Left ventricle myocardium inferior (tissue), 1 donor: ENCODE measurements at regions not wholly inside any gene's neighbourhood (a gene's known extent, or its start where the extent isn't known, plus 50 kb on each side); places are given as distances from the start of the nearest gene placed in this dataset.

Experiments
- DNase-seq: peaks from one replicate; pipeline ENCODE4 v3.0.0-alpha.2; 2020
- H3K27ac ChIP-seq: fragments of 200-600 bp; replicated peaks from 2 replicates; pipeline ENCODE4 v1.8.0; 2021
- H3K27me3 ChIP-seq: fragments of 200-600 bp; 2 replicates; pipeline ENCODE4 v1.8.0; 2021; ENCODE audit warnings: low read depth
- H3K36me3 ChIP-seq: fragments of 200-600 bp; 2 replicates; pipeline ENCODE4 v1.8.0; 2021
- H3K4me1 ChIP-seq: fragments of 200-600 bp; 2 replicates; pipeline ENCODE4 v1.8.0; 2021
- H3K4me3 ChIP-seq: fragments of 200-600 bp; 2 replicates; pipeline ENCODE4 v1.8.0; 2021; ENCODE audit warnings: mild to moderate bottlenecking, moderate library complexity
- H3K9me3 ChIP-seq: fragments of 200-600 bp; replicated peaks from 2 replicates; pipeline ENCODE4 v1.8.0; 2021
- CTCF ChIP-seq: fragments of 200-600 bp; IDR thresholded peaks from 2 replicates; pipeline ENCODE4 v1.8.0; 2021; ENCODE audit warnings: antibody characterized with exemption, mild to moderate bottlenecking, borderline replicate concordance
- intact Hi-C: fragments of 100-400 bp; cut with micrococcal nuclease; formaldehyde crosslinking; loops from one replicate; pipeline ENCODE4 v1.11.0; 2022
- donor health status: DM: no; HTN: yes; CAD: no; lungs with severe emphysema.

GRCh38 chr16:61179561-61179960 lies 856.7 kb downstream of the CDH8 start:
- Histone ChIP-seq H3K4me1 (no peaks in the 10 kb centered on the region), H3K4me3 (no peak overlapping the region), H3K36me3 (no peaks in the 10 kb centered on the region), H3K27me3 (no peaks in the 10 kb centered on the region), H3K27ac (no peak overlapping the region), H3K9me3 (no peaks in the 10 kb centered on the region)
- TF ChIP-seq CTCF: no peak
- intact Hi-C loops: no loop called here
- no peak for DNase-seq

- Histone ChIP-seq H3K36me3 (no peaks in the 10 kb centered on the region), H3K4me3 (no peak overlapping the region), H3K27me3 (no peaks in the 10 kb centered on the region), H3K27ac (no peak overlapping the region), H3K9me3 (peaks cover 11% of the 10 kb centered on the region), H3K4me1 (no peaks in the 10 kb centered on the region)
- no peak for DNase-seq
- TF ChIP-seq CTCF: no peak
- intact Hi-C loops: no loop called here
Observed at GRCh38 chr16:61165797-61166196, 870.4 kb downstream of the CDH8 start.

GRCh38 chr16:61150351-61150750 lies 885.9 kb downstream of the CDH8 start:
- no peak for TF ChIP-seq CTCF
- DNase-seq: no peak
- no peaks in the 10 kb centered on the region for H3K4me1 ChIP-seq
- intact Hi-C loops: no loop called here
- no peaks in the 10 kb centered on the region for H3K27me3 ChIP-seq
- no peak overlapping the region for H3K27ac ChIP-seq
- H3K36me3 ChIP-seq: no peaks in the 10 kb centered on the region
- H3K9me3 ChIP-seq: peaks cover 11% of the 10 kb centered on the region
- no peak overlapping the region for H3K4me3 ChIP-seq

- Histone ChIP-seq H3K4me1 (no peaks in the 10 kb centered on the region), H3K36me3 (no peaks in the 10 kb centered on the region), H3K27ac (no peak overlapping the region), H3K4me3 (no peak overlapping the region), H3K27me3 (no peaks in the 10 kb centered on the region), H3K9me3 (peaks cover 6% of the 10 kb centered on the region)
- intact Hi-C loops: no loop called here
- no peak for DNase-seq
- TF ChIP-seq CTCF: no peak
Observed at GRCh38 chr16:61149709-61150108, 886.5 kb downstream of the CDH8 start.

GRCh38 chr16:61148930-61149329 lies 887.3 kb downstream of the CDH8 start:
- no peak for DNase-seq
- intact Hi-C loops: no loop called here
- H3K36me3 ChIP-seq: no peaks in the 10 kb centered on the region
- no peaks in the 10 kb centered on the region for H3K27me3 ChIP-seq
- no peak for TF ChIP-seq CTCF
- H3K9me3 ChIP-seq: peaks cover 3% of the 10 kb centered on the region
- H3K4me1 ChIP-seq: no peaks in the 10 kb centered on the region
- no peak overlapping the region for H3K4me3 ChIP-seq
- H3K27ac ChIP-seq: no peak overlapping the region

GRCh38 chr16:61146429-61146828 lies 889.8 kb downstream of the CDH8 start:
- Histone ChIP-seq H3K4me3 (no peak overlapping the region), H3K27ac (no peak overlapping the region), H3K36me3 (no peaks in the 10 kb centered on the region), H3K9me3 (peaks cover 12% of the 10 kb centered on the region), H3K4me1 (no peaks in the 10 kb centered on the region), H3K27me3 (no peaks in the 10 kb centered on the region)
- intact Hi-C loops: no loop called here
- no peak for TF ChIP-seq CTCF
- DNase-seq: no peak
